Jurkat, Clone E6-1 (cell line): ENCODE measurements at regions not wholly inside any gene's neighbourhood (a gene's known extent, or its start where the extent isn't known, plus 50 kb on each side); places are given as distances from the start of the nearest gene placed in this dataset.
"Not testable (repeated sequence)": the region's sequence is repeated elsewhere in the genome, so short reads cannot be mapped to it uniquely, and the experiment has no call there.

Experiments
- DNase-seq: peaks from one replicate; pipeline ENCODE4 v3.0.0-alpha.2; 2011; ENCODE audit warnings: low read depth, low spot score
- H3K4me3 ChIP-seq: 2 replicates; pipeline ENCODE4 v1.5.1; 2011; ENCODE audit warnings: mild to moderate bottlenecking, low read length, control low read depth, moderate library complexity

- no peak overlapping the region for H3K4me3 ChIP-seq
- no peak for DNase-seq
Observed at GRCh38 chr17:56727876-56728617, 105.7 kb downstream of the C17orf67 start.

- DNase-seq: not testable (repeated sequence)
Observed at GRCh38 chr17:56731096-56731495, 102.6 kb downstream of the C17orf67 start.

GRCh38 chr17:56733833-56734232 is 99.9 kb downstream of the C17orf67 start:
- no peak for DNase-seq
- H3K4me3 ChIP-seq: no peak overlapping the region

More at GRCh38 chr17:56731096-56731495, 102.6 kb downstream of the C17orf67 start:
- not testable (repeated sequence) for H3K4me3 ChIP-seq

- H3K4me3 ChIP-seq: no peak overlapping the region
- peak; percentile 54 for DNase-seq
Observed at GRCh38 chr17:56735842-56736241, 97.9 kb downstream of the C17orf67 start.

- H3K4me3 ChIP-seq: no peak overlapping the region
- DNase-seq: no peak
Observed at GRCh38 chr17:56737421-56738161, 96.1 kb downstream of the C17orf67 start.

GRCh38 chr17:56739376-56739775 is 94.3 kb downstream of the C17orf67 start:
- no peak overlapping the region for H3K4me3 ChIP-seq
- DNase-seq: no peak

- DNase-seq: no peak
- H3K4me3 ChIP-seq: no peak overlapping the region
Observed at GRCh38 chr17:56739776-56740175, 93.9 kb downstream of the C17orf67 start.

GRCh38 chr17:56740481-56740880 is 93.2 kb downstream of the C17orf67 start:
- no peak overlapping the region for H3K4me3 ChIP-seq
- no peak for DNase-seq
